Kidney epithelial cell (primary cell): ENCODE measurements at regions not wholly inside any gene's neighbourhood (a gene's known extent, or its start where the extent isn't known, plus 50 kb on each side); places are given as distances from the start of the nearest gene placed in this dataset.

Experiments
- DNase-seq: peaks from one replicate; pipeline ENCODE4 v3.0.0-alpha.2; 2010; ENCODE audit warnings: low read depth
- H3K27me3 ChIP-seq: 2 replicates; pipeline ENCODE4 v1.6.0; 2011; ENCODE audit warnings: low read length; ENCODE audit not compliant: control insufficient read depth, insufficient read depth
- H3K36me3 ChIP-seq: 2 replicates; pipeline ENCODE4 v1.5.1; 2011; ENCODE audit warnings: low read length; ENCODE audit not compliant: control insufficient read depth, insufficient read depth
- H3K4me3 ChIP-seq: 2 replicates; pipeline ENCODE4 v1.5.1; 2011; ENCODE audit warnings: low read depth, mild to moderate bottlenecking, control low read depth, low read length
- CTCF ChIP-seq: IDR thresholded peaks from 2 replicates; pipeline ENCODE4 v1.5.1; 2011; ENCODE audit warnings: mild to moderate bottlenecking, moderate library complexity, low read length, control low read depth, inconsistent platforms; ENCODE audit not compliant: insufficient read depth, poor library complexity, severe bottlenecking

DNA sequence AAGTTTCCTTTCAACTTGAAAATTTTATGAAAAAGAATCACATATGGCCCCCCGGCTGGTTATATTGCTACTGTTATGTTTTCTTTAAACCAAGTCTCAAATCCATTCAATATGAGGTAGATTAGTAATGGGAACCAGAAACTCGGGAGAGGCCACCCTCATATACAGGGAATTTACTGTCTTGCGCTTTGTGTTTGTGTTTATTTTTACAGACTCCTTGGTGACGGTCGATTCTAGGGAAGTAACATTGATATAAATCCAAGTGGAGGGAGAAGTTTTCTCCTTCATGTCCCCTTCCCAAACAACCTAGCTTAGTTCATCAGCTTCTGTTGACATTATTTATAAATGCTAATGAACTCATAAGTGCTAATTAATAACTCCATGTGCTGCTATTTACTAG lies 163.5 kb upstream of the LMO4 start:
- Histone ChIP-seq H3K27me3 (no peaks in the 10 kb centered on the region), H3K4me3 (no peak overlapping the region), H3K36me3 (no peaks in the 10 kb centered on the region)
- DNase-seq: no peak
- TF ChIP-seq CTCF: no peak

GRCh38 chr1:87167157-87167789 lies 161.4 kb upstream of the LMO4 start:
- DNase-seq: no peak
- Histone ChIP-seq H3K27me3 (no peaks in the 10 kb centered on the region), H3K4me3 (no peak overlapping the region), H3K36me3 (no peaks in the 10 kb centered on the region)
- no peak for TF ChIP-seq CTCF

DNA sequence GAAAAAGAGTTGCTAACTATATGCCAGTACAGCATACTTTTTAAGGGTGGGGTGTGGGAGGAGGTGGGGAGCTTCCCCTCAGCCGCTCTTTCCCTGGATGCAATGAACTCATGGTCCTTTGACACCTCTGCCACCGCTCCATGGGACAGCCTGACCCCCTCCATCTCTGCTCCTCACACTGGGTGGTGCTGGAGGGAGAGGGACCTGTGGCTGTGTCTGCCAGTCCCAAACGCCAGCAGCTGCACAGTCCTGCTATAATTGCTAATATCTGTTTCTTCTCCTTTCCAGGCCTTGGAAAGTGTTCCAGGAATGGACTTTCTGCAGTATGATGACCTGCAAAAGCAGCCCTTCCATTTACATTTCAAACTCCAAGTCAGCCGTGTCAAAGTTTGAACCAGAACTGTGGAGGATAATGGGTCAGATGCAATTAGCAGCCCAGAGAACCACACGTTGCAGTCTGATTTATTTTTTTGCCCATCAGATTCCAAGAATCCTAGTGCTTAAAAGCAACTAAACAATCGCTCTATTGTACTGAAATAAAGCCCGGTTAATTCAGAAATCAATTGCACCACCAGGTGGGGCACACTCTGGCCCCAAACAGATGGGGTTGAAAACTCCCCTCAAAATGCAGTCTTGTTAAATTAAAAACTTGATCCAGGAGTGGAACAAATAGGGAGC lies 160.7 kb upstream of the LMO4 start:
- no peak overlapping the region for H3K4me3 ChIP-seq
- H3K36me3 ChIP-seq: no peaks in the 10 kb centered on the region
- H3K27me3 ChIP-seq: no peaks in the 10 kb centered on the region
- no peak for DNase-seq
- peak; percentile 31 for TF ChIP-seq CTCF

DNA sequence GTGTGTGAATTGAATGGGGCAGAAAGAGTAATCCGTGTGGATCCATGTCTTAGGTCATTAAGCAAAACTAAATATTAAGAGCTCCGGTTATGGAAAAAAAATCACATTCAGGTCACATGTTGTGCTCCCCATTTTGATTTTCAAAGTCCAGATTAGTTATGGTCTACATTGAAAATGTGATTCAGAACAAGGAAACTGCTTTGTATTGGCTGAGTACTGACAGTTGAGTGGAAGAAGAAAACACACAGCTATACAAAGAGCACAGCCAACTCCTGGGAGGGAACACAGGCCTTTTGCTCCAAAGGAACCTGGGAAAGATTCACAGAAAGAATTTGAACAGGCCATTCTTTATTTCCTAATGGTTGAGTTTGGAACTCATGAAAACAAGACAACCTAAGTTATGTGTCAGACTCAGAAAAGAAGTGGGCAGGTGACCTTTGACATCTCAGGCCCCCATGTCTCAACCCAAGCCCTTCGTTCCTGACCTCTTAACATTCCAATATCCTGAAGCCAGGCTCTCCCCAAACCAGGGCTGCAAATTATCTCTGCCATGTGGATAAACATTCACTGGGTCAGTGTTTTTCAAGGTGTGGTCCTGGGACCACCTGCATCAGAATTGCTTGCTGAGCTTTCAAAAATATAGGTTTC lies 159.3 kb upstream of the LMO4 start:
- no peaks in the 10 kb centered on the region for H3K36me3 ChIP-seq
- H3K27me3 ChIP-seq: no peaks in the 10 kb centered on the region
- no peak for TF ChIP-seq CTCF
- DNase-seq: no peak
- H3K4me3 ChIP-seq: no peak overlapping the region

DNA sequence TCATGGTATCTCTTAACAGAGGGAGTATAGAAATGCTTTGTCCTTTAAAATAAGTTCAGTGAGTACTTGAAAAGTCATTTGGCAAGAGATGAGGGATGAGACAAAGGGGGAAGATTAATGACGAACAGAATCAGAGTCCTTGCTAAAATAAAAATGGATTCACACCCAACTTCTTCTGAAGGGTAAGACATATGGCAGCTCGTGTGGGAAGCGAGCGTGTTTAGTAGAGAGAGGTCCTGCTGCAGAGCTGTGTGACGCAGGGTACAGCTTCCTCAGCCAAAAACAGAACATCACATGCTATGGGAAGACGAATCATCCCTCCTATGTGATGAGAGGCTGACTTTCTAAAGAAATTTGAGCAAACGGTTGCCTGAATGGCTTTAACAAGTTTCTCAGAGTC lies 158.5 kb upstream of the LMO4 start:
- no peak for DNase-seq

More for the DNA sequence above, 158.5 kb upstream of the LMO4 start:
- H3K4me3 ChIP-seq: no peak overlapping the region
- no peaks in the 10 kb centered on the region for H3K27me3 ChIP-seq
- no peaks in the 10 kb centered on the region for H3K36me3 ChIP-seq
- no peak for TF ChIP-seq CTCF
